ENCODE measurements at regions not wholly inside any gene's neighbourhood (a gene's known extent, or its start where the extent isn't known, plus 50 kb on each side); places are given as distances from the start of the nearest gene placed in this dataset.

DNA sequence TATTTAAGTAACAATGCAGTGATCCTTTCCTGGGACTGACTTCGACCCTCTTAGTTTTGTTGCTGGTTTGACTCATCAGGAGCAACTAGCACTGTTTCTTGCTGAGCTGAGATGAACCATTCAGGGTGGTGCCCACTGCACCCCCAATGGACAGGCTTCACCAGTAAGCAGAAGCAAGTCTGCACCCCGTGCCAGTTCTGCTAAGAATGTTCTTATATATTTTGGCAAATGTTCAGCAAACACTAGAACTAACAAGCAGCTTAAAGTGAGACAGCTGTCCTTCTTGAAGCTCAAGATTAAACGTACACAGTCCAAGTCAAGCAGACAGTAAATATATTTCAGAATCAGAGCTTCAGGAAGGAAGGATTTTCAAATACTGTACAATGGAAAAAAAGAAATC lies 561.3 kb upstream of the CDH4 start:
- FAIRE-seq (no peak), DNase-seq (ENCODE audit: low read depth in 1 of 2, low spot score in 2 of 2) (no peak)
- Histone ChIP-seq H3K27ac (ENCODE audit: low read depth, low read length) (no peak overlapping the region), H3K4me1 (replicated peaks in 1 of 4; ENCODE audit: control insufficient read depth in 3 of 4, insufficient read depth in 4 of 4, low read length in 3 of 4) (peaks cover 9 to 19% (median 12%) of the 10 kb centered on the region in 4 experiments), H4K20me1 (replicated peaks in 1 of 2; ENCODE audit: control insufficient read depth in 1 of 2, insufficient read depth in 2 of 2, low read length in 2 of 2) (no peaks in the 10 kb centered on the region), H3K23ac (ENCODE audit: insufficient read length) (no peak overlapping the region), H3K14ac (ENCODE audit: insufficient read length) (no peak overlapping the region), H3K79me2 (ENCODE audit: control insufficient read depth in 1 of 2, insufficient read depth in 2 of 2, low read length in 2 of 2) (no peaks in the 10 kb centered on the region), H4K8ac (ENCODE audit: extremely low read depth, insufficient read depth, low read length) (no peak overlapping the region), H4K91ac (replicated peaks; ENCODE audit: insufficient read length, low read length) (peak overlapping the region; percentile 75), H3K4me3 (ENCODE audit: extremely low read depth in 1 of 4, insufficient read depth in 2 of 4, low read depth in 3 of 4, low read length in 4 of 4) (no peak overlapping the region), H2BK5ac (ENCODE audit: low read depth, low read length) (peak overlapping the region; percentile 47; the same call in 1 of the 2 replicates), H3K18ac (ENCODE audit: extremely low read depth, low read length) (peak overlapping the region; percentile 42; the same call in 1 of the 2 replicates), H2BK120ac (replicated peaks; ENCODE audit: low read depth, low read length) (peak overlapping the region; percentile 13), H2BK15ac (ENCODE audit: low read length) (no peak overlapping the region), H2BK20ac (ENCODE audit: low read length) (peak overlapping the region; percentile 95), H2BK12ac (ENCODE audit: low read depth, low read length) (no peak overlapping the region), H3K9me3 (ENCODE audit: insufficient read depth in 2 of 2, low read depth in 1 of 2, low read length in 1 of 2) (no peaks in the 10 kb centered on the region), H2AK5ac (ENCODE audit: low read depth, low read length) (no peak overlapping the region), H2AFZ (ENCODE audit: low read length) (no peak overlapping the region), H3K56ac (replicated peaks; ENCODE audit: insufficient read length, low read depth, low read length) (no peak overlapping the region), H3K27me3 (replicated peaks in 1 of 4; ENCODE audit: control insufficient read depth in 3 of 4, extremely low read depth in 1 of 4, insufficient read depth in 3 of 4, low read length in 3 of 4) (peaks cover 0 to 2% (median 0%) of the 10 kb centered on the region in 4 experiments; a peak in 2 of 7 replicates), H3K36me3 (ENCODE audit: control insufficient read depth in 2 of 4, insufficient read depth in 4 of 4, low read length in 3 of 4) (no peaks in the 10 kb centered on the region), H3K4ac (replicated peaks; ENCODE audit: insufficient read length, low read depth, low read length) (no peak overlapping the region), H3K79me1 (ENCODE audit: low read depth, low read length) (no peaks in the 10 kb centered on the region), H3K9ac (replicated peaks in 1 of 4; ENCODE audit: extremely low read depth in 1 of 4, low read depth in 3 of 4, low read length in 3 of 4) (no peak overlapping the region), H3K23me2 (ENCODE audit: low read depth, low read length) (no peaks in the 10 kb centered on the region), H4K5ac (ENCODE audit: insufficient read length, low read depth, low read length) (no peak overlapping the region), H3K4me2 (ENCODE audit: insufficient read depth in 1 of 2, low read depth in 2 of 2, low read length in 2 of 2) (no peak overlapping the region)
- ChIA-PET POLR2A (ENCODE audit: partially characterized antibody) (interaction anchor here (1.5 kb wide), 1 partner anchor 11 kb away, joined by 4 read pairs; no protein-coding TSS in a partner anchor), CTCF (ENCODE audit: partially characterized antibody) (interaction anchor here (0.9 to 1.7 kb wide), 3 partner anchors 9 to 59 kb away, joined by 3 to 4 read pairs (median 3); no protein-coding TSS in a partner anchor)
- 93% methylated on average over 3 of the region's 3 CpGs; no CpG with 5 or more reads in 1 of the 2 experiments for WGBS, 2 experiments (ENCODE audit: extremely low coverage in 1 of 2, insufficient coverage in 1 of 2, insufficient read length in 1 of 2, insufficient replicate concordance in 2 of 2, low coverage in 1 of 2, low lambda C conversion rate in 2 of 2, missing lambda C conversion rate in 1 of 2)
- TF ChIP-seq SIX5 (IDR thresholded peaks at IDR 0.05; ENCODE audit: low read depth, low read length) (no peak), GTF2F1 (IDR thresholded peaks at IDR 0.05; ENCODE audit: borderline replicate concordance, low read depth, low read length) (no peak), SRF (IDR thresholded peaks at IDR 0.05; ENCODE audit: low read depth, low read length) (no peak), JUND (IDR thresholded peaks at IDR 0.05; ENCODE audit: low read length) (no peak), BACH1 (IDR thresholded peaks at IDR 0.05; ENCODE audit: low read length) (no peak), TAF1 (IDR thresholded peaks at IDR 0.05; ENCODE audit: low read depth, low read length) (no peak), PHF8 (conservative IDR thresholded peaks at IDR 0.05; ENCODE audit: low read depth, low read length) (no peak), CREB1 (IDR thresholded peaks at IDR 0.05) (no peak), POLR2AphosphoS5 (IDR thresholded peaks at IDR 0.05; ENCODE audit: low read depth, low read length) (no peak)
- TF ChIP-seq, protein P1, sequence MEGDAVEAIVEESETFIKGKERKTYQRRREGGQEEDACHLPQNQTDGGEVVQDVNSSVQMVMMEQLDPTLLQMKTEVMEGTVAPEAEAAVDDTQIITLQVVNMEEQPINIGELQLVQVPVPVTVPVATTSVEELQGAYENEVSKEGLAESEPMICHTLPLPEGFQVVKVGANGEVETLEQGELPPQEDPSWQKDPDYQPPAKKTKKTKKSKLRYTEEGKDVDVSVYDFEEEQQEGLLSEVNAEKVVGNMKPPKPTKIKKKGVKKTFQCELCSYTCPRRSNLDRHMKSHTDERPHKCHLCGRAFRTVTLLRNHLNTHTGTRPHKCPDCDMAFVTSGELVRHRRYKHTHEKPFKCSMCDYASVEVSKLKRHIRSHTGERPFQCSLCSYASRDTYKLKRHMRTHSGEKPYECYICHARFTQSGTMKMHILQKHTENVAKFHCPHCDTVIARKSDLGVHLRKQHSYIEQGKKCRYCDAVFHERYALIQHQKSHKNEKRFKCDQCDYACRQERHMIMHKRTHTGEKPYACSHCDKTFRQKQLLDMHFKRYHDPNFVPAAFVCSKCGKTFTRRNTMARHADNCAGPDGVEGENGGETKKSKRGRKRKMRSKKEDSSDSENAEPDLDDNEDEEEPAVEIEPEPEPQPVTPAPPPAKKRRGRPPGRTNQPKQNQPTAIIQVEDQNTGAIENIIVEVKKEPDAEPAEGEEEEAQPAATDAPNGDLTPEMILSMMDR (IDR thresholded peaks at IDR 0.05; ENCODE audit: control extremely low read depth in 1 of 3, insufficient read depth in 1 of 3, low read depth in 1 of 3, low read length in 3 of 3), result no peak

Measured in H1 (cell line).